Neural crest cell (in vitro differentiated cells): ENCODE measurements at regions not wholly inside any gene's neighbourhood (a gene's known extent, or its start where the extent isn't known, plus 50 kb on each side); places are given as distances from the start of the nearest gene placed in this dataset.

Source experiments
- DNase-seq: peaks from one replicate; pipeline ENCODE4 v3.0.0; 2021; ENCODE audit warnings: low read depth, mixed read lengths, low spot score
- H3K27ac Mint-ChIP-seq: one replicate; pipeline ENCODE4 v1.8.0; 2021; ENCODE audit warnings: mild to moderate bottlenecking, mixed read lengths; ENCODE audit not compliant: unreplicated experiment
- H3K27me3 Mint-ChIP-seq: 2 replicates; pipeline ENCODE4 v1.8.0; 2021; ENCODE audit warnings: low read depth, mild to moderate bottlenecking, mixed read lengths
- H3K36me3 Mint-ChIP-seq: 2 replicates; pipeline ENCODE4 v1.8.0; 2021; ENCODE audit warnings: low read depth, mild to moderate bottlenecking, mixed read lengths
- H3K4me1 Mint-ChIP-seq: 2 replicates; pipeline ENCODE4 v1.8.0; 2021; ENCODE audit warnings: mixed read lengths
- H3K4me3 Mint-ChIP-seq: one replicate; pipeline ENCODE4 v1.8.0; 2021; ENCODE audit warnings: mild to moderate bottlenecking, mixed read lengths
- H3K9me3 Mint-ChIP-seq: 2 replicates; pipeline ENCODE4 v1.8.0; 2021; ENCODE audit warnings: mixed read lengths
- TF ChIP-seq, protein P1 (sequence below): fragments of 200-600 bp; sonication (generic); conservative IDR thresholded peaks from 2 replicates; pipeline ENCODE4 v1.5.0; 2021; ENCODE audit warnings: antibody characterized with exemption, mild to moderate bottlenecking

GRCh38 chr7:125055376-125055775, 125.8 kb upstream of the POT1 start:
- TF ChIP-seq, protein P1, sequence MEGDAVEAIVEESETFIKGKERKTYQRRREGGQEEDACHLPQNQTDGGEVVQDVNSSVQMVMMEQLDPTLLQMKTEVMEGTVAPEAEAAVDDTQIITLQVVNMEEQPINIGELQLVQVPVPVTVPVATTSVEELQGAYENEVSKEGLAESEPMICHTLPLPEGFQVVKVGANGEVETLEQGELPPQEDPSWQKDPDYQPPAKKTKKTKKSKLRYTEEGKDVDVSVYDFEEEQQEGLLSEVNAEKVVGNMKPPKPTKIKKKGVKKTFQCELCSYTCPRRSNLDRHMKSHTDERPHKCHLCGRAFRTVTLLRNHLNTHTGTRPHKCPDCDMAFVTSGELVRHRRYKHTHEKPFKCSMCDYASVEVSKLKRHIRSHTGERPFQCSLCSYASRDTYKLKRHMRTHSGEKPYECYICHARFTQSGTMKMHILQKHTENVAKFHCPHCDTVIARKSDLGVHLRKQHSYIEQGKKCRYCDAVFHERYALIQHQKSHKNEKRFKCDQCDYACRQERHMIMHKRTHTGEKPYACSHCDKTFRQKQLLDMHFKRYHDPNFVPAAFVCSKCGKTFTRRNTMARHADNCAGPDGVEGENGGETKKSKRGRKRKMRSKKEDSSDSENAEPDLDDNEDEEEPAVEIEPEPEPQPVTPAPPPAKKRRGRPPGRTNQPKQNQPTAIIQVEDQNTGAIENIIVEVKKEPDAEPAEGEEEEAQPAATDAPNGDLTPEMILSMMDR = no peak
- no peak overlapping the region for H3K27ac Mint-ChIP-seq
- H3K4me3 Mint-ChIP-seq = no peak overlapping the region
- H3K4me1 Mint-ChIP-seq = no peaks in the 10 kb centered on the region
- H3K36me3 Mint-ChIP-seq = no peaks in the 10 kb centered on the region
- H3K27me3 Mint-ChIP-seq = no peaks in the 10 kb centered on the region
- no peaks in the 10 kb centered on the region for H3K9me3 Mint-ChIP-seq
- DNase-seq = no peak

DNA sequence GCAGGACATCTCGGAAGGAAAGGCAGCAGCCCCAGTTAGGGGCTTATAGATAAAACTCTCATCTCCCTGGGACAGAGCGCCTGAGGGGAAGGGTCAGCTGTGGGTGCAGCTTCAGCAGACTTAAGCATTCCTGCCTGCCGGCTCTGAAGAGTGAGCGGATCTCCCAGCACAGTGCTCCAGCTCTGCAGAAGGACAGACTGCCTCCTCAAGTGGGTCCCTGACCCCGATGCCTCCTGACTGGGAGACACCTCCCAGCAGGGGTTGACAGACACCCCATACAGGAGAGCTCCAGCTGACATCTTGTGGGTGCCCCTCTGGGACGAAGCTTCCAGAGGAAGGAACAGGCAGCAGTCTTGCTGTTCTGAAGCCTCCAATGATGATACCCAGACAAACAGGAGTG, 117.1 kb upstream of the POT1 start:
- TF ChIP-seq, protein P1 = no peak
- no peak for DNase-seq
- H3K4me3 Mint-ChIP-seq = no peak overlapping the region
- peaks cover 4% of the 10 kb centered on the region for H3K9me3 Mint-ChIP-seq
- no peaks in the 10 kb centered on the region for H3K4me1 Mint-ChIP-seq
- no peaks in the 10 kb centered on the region for H3K36me3 Mint-ChIP-seq
- H3K27me3 Mint-ChIP-seq = no peaks in the 10 kb centered on the region
- no peak overlapping the region for H3K27ac Mint-ChIP-seq

GRCh38 chr7:125033506-125033905, 103.9 kb upstream of the POT1 start:
- Mint-ChIP-seq H3K27me3 (no peaks in the 10 kb centered on the region), H3K9me3 (no peaks in the 10 kb centered on the region), H3K27ac (peak overlapping the region; percentile 75), H3K4me3 (no peak overlapping the region), H3K36me3 (no peaks in the 10 kb centered on the region), H3K4me1 (no peaks in the 10 kb centered on the region)
- DNase-seq = no peak
- TF ChIP-seq, protein P1 = no peak

DNA sequence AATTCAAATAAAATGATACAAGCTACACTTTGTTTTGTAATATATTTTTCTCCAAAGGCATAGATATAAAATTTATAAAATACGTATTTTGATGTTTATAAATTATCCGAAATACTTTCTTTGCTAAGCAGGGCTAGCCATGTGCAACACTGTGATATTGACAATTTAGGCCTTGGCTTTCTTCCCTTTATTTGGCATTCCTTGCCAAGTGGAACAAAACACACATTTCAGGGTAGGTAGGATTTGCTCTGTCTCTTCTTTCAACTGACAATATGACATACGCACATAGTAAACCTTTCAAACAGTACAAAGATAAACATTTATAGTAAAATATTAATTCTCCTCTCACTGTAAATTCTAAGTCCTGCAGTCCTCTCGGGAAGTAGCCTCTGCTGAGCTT, 103.3 kb upstream of the POT1 start:
- Mint-ChIP-seq H3K27me3 (no peaks in the 10 kb centered on the region), H3K4me3 (no peak overlapping the region), H3K36me3 (no peaks in the 10 kb centered on the region), H3K27ac (no peak overlapping the region), H3K4me1 (no peaks in the 10 kb centered on the region), H3K9me3 (no peaks in the 10 kb centered on the region)
- TF ChIP-seq, protein P1 = no peak
- no peak for DNase-seq

DNA sequence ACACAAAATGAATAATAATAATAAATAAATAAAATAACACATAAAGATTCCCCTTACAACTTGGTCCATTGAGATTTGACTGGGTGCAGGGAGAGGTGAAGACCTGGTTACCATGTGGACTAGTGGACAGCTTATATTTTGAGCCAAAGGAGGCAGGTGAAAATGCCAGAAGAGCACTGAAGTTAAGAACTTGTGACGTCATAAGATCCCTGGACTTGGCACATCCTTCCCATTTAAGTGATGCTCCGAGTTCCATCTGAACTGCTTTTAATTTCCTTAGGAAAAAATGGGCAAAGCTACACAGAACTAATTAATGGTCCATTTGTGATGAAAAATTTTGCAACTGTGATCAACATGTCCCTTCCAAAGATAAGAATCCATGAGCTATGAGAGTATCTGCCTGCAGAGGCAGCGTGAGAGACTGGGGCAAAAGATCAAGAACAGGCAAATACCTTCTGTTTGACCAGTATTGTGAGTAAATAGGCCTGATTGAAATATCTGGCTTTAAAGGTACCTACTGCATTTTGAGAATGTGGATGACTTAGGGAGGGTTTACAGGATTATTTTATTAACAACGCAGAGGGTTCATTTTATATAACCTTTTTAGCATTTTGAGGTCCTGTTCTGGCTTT, 101.2 kb upstream of the POT1 start:
- H3K9me3 Mint-ChIP-seq = no peaks in the 10 kb centered on the region

More for the DNA sequence above, 101.2 kb upstream of the POT1 start:
- no peak for DNase-seq
- Mint-ChIP-seq H3K27me3 (no peaks in the 10 kb centered on the region), H3K4me1 (no peaks in the 10 kb centered on the region), H3K36me3 (no peaks in the 10 kb centered on the region), H3K27ac (no peak overlapping the region), H3K4me3 (no peak overlapping the region)
- TF ChIP-seq, protein P1 = no peak
